RPMI7951 (cell line): ENCODE measurements at regions not wholly inside any gene's neighbourhood (a gene's known extent, or its start where the extent isn't known, plus 50 kb on each side); places are given as distances from the start of the nearest gene placed in this dataset.
"Not testable (repeated sequence)": the region's sequence is repeated elsewhere in the genome, so short reads cannot be mapped to it uniquely, and the experiment has no call there.

Source experiments
- DNase-seq: peaks from one replicate; pipeline ENCODE4 v3.0.0-alpha.2; 2012; ENCODE audit warnings: low read depth

DNA sequence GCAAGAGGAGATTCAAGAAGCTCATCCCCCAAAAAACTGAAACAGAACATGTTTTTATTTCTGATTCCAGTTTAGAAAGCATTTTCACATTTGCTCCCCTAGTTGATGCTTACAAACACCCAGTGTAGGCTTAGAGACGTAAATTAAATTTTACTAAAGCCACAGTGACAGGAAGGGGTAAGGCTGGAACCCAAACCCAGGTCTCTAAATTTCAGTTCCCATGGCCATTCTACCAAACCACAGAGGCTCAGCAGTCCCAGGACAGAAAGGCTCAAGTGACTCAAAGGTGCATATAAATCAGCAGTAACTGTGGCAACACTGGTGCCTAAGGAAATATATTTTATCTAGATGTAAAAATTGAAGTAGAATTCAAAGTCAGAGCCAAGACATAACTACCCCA lies 128.7 kb downstream of the CEP120 start:
- no peak for DNase-seq

- no peak for DNase-seq
Measured at GRCh38 chr5:123289210-123289609, 134.0 kb downstream of the CEP120 start.

GRCh38 chr5:123287881-123288280 lies 135.3 kb downstream of the CEP120 start:
- DNase-seq, result no peak

GRCh38 chr5:123286891-123287290 lies 136.3 kb downstream of the CEP120 start:
- DNase-seq, result no peak

DNA sequence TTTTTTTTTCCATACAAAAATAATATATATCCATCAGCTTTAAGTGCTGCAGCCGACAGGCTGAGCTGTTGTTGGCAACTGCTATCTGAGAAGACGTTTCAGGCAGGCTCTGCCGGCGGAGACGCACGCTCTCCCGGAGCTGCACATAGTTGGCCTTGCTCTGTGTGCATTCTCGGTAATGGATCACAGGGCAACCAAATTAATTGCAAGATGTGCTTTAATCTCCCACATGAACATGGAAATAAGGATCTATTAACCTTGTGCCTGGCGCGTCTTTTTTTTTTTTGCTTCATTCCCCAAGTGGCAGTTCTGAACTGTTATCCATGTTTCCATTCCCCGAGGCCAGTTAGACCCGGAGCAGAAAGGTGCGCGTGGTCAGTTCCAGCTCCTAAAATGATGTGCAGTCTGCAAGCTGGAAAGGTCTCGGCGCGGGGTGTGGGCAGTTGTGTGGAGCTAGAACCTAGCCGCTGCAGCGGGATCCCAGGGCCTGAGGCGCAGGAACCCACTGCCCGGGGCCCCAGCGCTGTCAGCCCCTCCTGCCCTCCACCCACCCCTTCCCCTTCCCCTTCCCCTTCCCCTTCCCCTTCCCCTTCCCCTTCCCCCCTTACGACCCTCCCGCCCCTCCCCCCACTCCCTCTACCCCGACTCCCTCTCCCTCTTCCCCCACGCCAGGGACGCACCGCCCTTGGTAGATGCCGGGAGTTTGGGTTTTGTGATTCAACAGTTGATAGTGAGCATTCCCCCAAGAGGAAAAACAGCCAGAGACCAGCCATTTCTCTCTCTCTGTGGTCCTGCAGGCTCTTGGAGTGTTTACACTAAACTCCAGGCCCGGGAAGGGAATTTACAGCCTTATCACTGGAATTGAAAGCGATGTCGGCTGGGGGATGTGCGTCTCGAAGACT lies 137.8 kb downstream of the CEP120 start:
- DNase-seq, result no peak

DNA sequence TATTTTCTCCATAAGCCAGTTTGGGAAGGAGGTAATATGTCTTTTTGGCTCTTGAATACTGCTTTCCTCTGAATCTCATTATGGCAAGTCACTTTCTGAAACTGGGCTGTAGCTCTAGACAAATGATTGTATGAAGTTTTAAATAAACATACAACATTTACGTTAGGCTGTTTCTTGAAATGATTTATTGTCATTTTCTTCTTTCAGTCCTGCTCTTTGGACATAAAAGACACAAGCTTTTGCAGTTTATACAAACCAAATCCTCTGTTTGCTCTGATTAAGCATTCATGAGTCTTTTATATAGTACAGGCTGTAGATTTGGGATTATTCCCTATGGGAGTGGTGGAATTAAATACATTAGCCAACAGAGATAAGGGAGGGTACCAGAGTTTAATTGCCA lies 139.7 kb downstream of the CEP120 start:
- no peak for DNase-seq

DNA sequence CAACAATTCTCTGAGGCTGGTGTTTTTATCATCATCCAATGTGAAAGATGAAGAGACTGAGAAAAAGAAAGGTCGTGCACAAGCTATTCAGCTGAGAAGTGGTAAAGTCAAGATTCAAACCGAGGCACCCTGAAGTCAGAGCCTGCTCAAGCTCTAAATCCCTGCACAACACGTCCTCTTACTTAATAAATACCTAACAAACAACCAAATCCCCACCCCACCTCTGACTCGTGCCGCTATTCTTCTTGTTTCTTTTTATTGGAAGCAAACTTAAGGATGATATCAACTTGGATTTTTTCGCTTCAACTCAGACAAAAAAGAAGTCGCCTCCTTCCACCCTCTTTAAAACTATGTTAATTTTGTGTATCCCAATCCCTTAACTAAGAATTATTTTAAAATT lies 140.2 kb downstream of the CEP120 start:
- no peak for DNase-seq

DNA sequence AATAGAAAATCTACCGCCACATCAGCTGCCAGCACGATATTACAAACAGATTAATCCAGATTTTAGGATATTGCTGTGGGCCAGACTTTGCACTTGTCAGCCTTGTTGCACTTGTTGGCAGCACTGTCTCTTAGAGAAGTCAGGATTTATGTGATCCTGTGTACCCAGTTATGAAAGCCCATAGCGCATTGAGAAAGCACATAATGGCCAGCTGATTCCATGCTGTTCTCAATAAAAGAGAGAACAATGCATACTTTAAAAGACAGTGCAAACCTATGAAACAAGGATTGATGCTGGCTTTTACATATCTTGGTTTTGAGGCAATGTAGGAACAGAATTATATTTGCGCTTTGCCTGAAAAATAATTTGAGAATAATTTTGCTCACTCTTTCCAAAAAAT lies 140.8 kb downstream of the CEP120 start:
- no peak for DNase-seq

DNA sequence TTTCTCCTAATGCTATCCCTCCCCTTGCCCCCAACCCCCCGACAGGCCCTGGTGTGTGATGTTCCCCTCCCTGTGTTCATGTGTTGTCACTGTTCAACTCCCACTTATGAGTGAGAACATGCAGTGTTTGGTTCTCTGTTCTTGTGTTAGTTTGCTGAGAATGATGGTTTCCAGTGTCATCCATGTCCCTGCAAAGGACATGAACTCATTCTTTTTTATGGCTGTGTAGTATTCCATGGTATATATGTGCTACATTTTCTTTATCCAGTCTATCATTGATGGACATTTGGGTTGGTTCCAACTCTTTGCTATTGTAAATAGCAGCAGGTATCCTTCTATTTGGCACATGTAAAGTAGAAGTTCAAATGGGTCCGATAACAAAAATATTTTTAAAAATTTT lies 142.3 kb downstream of the CEP120 start:
- DNase-seq, result not testable (repeated sequence)

GRCh38 chr5:123279136-123279535 lies 144.1 kb downstream of the CEP120 start:
- DNase-seq, result no peak

- DNase-seq, result peak; percentile 6
Measured at GRCh38 chr5:123278284-123278683, 144.9 kb downstream of the CEP120 start.

- no peak for DNase-seq
Measured at GRCh38 chr5:123273984-123274383, 149.2 kb downstream of the CEP120 start.

GRCh38 chr5:123273095-123273494 lies 150.1 kb downstream of the CEP120 start:
- no peak for DNase-seq

GRCh38 chr5:123269851-123270250 lies 153.4 kb downstream of the CEP120 start:
- no peak for DNase-seq

DNA sequence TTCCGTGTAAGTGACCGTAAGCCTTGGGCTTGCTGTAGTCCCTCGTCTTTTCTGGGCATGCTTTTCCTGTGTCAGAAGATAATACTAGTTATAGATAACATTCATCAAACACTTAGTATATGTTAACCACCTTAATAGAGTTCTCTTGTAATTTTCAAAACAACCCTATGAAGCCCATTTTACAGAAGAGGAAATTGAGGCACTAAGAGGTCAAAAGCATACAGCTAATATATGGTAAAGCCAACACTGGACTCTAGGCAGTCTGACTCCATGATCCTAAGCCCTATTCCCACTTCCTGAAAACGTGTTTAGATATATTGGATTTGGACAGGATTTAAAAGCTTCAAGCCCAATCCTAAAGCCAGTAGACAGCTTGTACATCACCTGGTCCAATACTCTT lies 153.8 kb downstream of the CEP120 start:
- DNase-seq, result no peak

DNA sequence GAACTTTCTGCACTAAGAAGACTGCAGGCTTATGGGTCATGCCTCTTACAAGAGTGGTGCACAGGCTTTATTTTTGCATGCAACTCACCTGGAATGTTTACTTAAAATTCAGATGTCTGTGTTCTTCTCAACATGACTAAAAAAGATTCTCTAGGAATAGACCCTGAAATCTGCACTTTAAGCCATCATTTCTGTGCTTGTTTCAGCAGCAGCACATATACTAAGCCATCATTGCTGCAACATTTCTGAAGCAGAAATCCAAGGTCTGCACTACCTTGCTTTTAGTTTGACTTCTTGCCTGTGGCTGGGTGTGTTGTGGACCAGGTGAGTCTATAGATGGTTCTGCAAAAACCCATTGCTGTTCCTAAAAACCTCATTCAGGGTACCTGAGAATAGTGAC lies 156.8 kb downstream of the CEP120 start:
- DNase-seq, result no peak

DNA sequence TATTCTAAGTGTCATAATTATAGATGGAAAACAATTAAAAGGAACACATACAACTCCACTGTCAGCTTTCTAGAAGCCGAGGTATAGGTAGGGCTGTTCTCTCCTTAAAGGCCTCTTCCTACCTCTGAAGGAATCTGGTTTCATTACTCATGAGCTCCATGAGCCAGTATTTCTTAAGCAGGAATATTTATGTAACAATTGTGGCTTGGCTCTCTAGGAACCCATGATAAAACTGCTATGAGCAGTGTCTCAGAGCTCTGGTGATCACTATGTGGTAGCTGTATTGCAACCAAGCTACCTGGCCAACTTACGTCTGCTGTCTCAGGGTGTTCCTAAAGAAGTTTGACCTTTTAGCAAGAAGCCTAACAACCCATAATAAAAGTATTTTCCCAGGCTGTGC lies 157.7 kb downstream of the CEP120 start:
- DNase-seq, result no peak

DNA sequence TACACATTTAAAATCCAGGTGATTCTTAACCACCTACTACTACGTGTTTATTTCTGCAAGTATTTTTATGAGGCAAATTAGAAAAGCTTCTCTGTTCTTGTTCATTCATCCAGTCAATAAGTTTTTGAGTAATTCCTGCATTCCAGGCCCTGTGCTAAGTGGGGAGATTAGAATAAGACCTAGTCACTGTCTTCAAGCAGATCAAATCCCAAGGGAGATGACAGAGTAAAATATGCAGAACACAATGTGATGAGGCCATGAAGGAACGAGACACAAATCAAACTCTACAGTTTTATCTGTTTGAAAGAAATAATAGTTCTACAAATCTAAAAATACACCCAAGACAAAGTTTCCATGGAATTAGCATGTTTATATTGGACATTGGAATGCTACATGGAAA lies 158.8 kb downstream of the CEP120 start:
- no peak for DNase-seq

DNA sequence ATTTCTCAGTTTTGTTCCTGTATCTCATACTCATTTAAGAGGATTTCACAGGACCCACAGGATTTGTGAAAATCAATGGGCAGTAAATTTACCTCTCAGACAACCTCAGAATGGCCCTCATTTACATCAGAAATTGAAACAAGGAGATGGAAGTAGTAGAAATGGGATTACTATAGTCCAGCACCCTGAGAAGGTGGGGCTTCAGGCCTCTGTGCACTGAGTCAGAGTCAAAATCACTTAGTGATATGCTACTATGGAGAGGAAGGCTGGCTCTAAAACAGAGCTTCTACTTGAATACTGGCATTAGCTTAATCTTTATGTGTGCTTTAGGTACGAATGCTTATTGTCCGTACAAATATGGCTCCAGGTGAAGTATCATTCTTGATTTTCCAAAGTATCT lies 159.3 kb downstream of the CEP120 start:
- DNase-seq, result no peak

DNA sequence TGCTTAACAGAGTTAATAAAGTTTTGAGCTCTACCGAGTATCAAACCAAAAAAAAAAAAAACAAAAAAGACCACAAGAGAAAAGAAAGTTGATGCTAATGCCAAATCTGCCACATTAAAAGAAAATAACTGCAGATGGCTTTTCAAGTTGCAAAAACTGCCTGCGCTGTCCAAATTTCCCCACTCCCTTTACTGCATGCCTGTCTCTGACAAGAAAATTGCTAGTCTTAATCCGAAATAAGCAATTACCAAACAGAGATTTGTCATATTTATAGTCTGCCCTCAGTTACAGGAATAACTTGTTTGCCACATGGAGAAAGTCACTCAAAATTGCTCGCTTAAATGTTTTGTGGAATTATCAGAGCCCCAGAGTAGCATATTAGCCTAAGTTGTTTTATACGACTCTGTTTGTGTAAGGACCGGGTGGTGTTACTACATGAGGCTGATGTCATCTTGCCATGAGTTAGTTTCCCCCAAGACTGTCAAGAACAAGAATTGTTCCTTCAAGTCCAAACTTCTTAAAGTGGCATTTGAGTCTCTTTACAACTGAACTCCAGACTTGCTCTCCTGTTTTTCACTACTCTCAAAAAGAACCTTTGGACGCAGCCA lies 160.9 kb downstream of the CEP120 start:
- DNase-seq, result no peak

DNA sequence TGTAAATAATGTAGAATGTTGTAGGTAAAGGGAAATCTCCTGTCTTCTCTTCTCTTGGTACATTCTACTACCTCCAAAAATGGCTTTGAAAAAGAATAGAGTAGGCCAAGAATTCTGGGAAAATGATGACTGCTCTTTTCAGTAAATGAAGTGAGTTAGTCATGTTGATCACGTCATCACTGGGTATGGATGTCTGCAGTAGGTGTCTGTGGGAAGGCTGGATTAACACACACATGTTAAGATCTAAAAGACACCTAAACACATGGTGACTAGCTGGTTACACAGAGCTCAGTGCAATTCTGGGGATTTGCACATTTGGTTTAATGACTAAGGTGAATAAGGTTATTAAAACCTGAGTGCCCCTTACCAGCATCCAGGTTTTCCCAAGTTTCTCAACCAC lies 161.5 kb downstream of the CEP120 start:
- DNase-seq, result no peak

DNA sequence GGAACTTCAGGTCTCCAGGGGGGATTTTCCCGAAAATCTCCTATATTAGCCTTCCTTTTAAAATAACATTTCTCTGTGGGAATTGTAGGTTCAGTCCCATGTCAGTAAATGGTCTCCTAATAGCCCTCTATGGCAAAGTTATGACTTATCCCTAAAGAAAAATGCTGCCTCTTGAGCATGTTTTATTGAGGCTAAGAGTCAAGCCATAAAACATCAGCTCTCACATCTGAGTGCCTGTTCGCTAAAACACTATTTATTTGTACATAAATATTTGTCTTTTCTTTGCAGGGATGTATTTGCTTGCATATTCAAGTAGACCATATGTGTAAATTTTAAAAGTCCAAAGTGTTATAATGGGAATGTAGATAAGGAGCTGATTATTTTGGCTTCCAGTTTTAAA lies 160.4 kb downstream of the PRDM6 start:
- no peak for DNase-seq

DNA sequence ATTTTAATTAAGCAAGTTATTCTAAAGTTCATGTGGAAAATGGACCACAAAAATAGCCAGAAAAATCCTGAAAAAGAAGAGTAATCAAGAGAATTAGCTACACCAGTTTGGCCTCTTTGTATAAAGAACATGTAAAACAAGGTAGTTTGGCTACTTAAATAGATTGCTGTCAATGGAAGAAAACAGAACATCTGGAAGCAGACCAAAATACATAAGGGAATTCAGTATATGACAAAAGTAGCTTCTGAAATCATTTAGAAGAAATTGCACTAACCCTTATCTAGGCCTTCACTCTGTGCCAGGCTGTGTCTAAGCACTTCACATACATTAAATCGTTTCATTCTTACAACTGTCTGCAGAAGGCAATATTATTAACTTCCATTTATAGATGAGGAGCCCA lies 156.6 kb downstream of the PRDM6 start:
- DNase-seq, result no peak

DNA sequence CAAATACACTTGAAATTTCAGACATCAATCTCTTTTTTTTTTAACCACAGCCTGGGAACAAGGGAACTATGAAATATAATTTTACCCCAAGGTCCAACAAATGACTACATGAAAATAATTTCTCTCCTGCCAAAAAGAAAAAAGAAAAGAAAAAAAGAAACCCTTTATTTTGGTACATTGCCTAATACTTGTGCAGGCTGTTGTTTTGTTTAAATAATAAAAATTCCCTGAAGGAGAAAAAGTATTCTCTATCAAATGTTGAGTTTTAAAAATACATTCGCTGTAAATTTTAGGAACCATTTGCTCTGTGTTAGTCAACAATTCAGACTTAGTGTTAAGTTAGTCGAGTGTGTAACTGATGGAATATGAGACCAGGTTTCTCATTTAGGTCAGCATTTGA lies 155.4 kb downstream of the PRDM6 start:
- DNase-seq, result no peak
